ENCODE measurements at regions not wholly inside any gene's neighbourhood (a gene's known extent, or its start where the extent isn't known, plus 50 kb on each side); places are given as distances from the start of the nearest gene placed in this dataset.

DNA sequence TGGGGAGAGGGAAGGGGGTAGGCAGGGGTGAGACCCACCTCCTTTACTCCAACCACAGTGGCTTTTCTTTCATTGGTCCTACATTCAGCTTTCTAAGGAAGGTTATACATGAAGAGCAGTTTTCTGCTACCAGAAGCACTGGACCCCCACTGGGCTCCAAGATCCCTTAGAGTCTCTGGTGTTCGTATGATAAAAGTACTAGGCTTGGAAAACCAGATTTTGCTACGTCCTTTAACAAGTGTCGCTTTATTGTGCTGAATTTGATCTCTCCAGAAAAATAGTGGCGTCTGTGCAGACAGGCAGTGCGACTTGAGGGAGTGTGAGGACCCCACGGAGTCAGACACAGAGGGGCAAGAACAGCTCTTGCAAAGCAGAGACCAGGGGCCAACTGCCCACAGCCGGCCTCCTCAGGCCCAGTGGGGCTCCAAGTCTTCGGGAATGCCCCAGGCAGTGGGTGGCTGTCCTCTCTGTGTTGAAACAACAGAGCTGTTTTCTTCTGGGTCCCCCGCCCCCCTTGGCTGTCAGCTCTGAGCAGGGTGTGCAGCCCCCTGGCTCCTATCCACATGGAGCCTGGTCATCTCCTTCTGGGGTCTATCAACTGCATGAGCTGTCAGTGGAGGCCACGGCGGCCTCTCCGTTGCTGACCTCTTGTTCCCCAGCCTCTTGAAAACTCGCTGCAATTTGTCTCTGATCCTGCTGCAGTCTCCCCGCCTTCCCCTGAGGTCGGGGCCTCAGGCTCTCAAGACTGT lies 333.2 kb downstream of the RPS24 start:
- no peak for DNase-seq (ENCODE audit: low spot score)

DNA sequence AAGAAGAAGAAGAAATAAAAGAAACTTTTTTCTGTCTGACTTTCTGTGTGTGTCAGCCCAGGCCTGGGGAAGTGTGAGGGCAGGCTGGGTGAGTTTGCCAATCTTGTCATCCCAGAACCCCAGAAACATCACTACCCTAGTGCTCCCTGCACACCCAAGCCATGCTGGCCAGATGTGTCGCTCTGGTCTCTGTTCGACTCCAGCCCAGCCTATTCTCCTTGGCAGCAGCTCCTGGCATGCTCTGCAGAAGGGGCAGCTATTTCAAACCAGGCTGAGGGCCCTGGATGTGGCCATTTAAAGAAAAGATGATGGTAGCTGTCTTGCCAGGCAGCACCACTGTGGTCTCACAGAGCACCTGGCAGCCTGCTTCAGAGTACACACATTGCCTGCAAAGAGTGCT lies 334.1 kb downstream of the RPS24 start:
- DNase-seq (ENCODE audit: low spot score), result no peak

DNA sequence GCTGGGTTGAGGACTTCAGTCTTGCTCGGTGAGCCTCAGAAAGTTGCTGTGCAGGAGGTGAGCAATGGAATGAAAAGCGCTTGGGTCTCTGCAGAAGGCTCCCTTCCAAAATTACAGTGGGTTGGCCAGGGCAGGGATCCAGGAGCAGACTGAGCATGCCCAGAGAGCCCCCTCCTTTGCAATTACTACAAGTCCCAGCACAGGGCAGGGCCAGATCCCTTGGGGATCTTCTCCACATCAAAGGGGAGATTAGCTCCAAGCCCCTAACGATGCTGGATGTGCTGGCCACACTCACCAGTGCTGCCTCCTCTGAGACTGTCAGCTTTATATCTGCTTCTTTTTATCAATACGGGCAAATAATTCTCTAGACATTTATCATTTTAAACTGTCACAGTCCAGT lies 337.5 kb downstream of the RPS24 start:
- DNase-seq (ENCODE audit: low spot score), result no peak

DNA sequence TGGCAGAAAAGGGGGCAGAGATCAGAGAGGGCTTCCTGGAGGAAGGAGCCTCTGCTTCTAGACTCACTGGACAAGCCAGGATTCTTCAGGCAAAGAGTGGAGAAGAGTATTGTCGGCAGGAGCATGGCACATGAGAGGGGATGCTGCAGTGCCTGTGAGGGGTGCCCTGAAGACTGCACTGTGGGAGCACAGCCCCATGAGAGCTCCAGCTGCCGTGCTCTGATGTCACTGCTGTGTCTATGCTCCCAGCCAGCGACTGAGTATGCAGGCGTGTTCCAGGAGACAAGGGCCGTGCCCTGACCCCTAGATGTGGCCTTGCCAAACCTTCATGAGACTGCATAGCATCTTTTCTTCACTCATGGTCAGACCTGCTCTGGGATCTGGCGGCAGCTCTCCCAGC lies 339.1 kb downstream of the RPS24 start:
- DNase-seq (ENCODE audit: low spot score), result no peak

DNA sequence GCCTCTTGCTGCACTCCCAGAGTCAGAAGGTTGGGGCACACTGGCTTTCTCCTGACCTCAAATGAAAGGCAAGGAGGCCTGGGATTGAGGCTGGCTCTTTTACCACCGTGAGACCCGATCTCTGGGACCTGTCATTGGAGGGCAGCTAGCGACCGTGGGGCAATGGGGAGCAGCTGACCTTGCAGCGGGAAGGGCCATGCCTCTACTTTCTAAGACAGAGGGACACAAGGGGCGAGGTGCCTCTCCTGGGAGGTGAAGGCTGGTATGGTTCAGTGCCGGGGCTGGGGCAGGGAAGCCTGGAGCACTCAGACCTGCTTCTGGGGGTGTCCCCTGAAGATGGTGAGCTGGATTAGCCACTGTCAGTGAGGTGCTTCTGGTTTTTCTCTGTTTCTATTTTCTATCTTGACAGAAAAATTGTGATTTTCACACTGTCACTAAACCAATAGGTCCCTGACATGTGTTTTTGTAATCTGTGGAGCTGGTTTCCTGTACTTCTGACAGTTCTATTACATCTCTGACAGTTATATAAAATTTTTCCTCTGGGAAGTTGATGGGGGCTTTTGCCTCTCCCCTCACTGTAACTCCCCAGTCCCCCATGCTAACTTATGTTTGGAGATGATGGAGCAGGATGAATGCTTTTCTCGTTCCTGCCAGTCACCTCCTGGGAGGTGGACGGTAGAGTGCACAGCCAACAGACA lies 340.8 kb downstream of the RPS24 start:
- DNase-seq (ENCODE audit: low spot score), result no peak

DNA sequence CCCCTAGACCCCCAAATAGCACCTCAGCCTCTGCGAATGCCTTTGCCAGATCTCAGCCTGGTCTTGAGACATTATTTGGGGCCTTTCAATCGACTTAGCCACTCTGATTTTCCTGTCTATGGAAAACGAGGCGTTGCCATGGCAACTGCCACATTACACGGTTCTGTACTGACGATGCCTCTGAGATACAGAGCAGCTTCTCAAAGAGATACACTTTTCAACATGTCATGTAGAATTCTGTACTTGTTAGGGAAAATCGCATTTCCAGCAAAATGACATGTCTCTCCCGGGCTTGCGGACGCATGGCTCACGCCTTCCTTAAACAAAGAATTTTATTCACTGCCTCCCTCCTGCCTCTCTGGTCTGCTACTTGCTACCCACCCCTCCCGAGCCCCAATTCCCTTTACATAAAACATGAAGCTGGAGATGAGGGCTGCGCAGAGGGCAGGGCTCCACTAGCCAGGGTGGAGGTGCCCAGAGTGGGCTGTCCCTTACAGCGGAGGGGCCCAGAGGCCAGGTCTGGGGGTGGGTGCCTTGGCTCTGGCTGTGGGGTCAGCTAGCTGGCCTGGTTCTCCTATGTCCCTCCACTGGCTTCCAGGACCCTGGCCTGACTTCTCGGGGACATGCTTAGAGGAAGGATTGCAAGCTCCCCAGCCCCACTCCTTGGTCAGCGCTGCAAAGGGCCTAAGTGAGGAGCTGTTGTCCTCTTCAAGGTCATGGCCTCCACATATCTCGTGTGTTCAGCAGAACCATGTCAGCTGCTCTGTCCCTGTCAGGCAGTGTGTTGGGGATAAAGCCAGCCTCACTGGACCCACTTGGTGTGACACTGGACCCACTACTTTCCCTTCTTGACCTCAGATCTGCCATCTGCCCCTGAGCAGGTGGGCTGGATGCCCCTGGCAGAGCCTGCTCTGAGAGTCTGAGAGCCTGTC lies 342.5 kb downstream of the RPS24 start:
- no peak for DNase-seq (ENCODE audit: low spot score)

DNA sequence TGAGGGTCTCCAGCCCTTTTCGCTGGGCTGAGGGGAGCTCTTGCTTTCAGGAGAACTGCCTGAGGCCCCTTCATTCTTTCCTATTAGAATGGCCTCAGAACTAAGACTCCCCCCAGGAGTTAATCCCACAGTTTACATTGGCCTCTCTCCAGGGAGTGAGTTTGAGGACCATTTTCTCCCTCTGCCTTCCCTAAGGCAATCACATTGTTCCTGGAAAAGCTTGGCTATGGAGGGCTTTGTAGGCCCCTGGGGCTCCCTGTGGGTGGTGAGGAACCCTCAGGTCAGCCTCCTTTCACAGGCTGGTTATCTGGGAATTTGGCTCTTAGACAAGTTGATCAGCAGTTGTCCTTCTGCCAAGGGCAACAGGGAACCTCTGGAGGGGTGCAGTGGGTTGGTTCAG lies 343.7 kb downstream of the RPS24 start:
- no peak for DNase-seq (ENCODE audit: low spot score)

DNA sequence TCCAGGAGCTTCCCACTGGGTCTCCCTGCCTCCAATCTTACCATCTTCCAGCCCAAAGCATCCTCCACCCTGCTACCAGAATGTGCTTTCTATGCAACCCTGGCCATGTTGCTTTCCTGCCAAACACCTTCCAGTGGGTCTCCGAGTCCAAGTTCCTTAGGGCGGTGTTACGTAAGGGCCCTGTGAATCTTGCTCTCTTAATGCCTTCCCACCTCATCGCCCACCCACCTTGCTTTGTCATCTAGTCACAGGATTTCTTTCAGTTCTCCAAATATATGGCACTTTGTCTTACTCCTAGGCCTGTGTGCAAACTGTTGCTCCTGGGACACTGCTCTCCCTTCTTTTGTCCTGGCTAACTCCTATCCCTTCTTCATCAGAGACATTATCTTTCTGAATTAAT lies 344.5 kb downstream of the RPS24 start:
- no peak for DNase-seq (ENCODE audit: low spot score)

DNA sequence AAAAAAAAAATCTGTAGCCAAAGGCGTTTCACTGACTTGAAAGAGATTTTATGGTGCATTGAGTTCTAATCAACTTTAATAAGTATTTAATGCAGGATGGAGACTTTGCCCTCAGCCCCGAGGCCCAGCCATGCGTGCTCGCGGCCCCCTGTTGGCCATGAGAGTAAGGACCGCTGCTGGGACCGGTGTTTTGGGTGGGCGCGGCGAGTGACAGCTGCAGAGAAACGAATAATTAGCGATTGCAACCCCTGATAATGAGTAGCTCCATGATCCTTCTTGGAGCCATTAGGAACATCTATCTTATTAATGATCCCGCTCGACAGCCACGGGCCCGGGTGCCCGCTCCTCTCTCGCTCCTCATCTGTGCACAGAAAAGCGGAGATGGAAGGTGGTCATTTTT lies 347.4 kb downstream of the RPS24 start:
- DNase-seq (ENCODE audit: low spot score), result no peak

DNA sequence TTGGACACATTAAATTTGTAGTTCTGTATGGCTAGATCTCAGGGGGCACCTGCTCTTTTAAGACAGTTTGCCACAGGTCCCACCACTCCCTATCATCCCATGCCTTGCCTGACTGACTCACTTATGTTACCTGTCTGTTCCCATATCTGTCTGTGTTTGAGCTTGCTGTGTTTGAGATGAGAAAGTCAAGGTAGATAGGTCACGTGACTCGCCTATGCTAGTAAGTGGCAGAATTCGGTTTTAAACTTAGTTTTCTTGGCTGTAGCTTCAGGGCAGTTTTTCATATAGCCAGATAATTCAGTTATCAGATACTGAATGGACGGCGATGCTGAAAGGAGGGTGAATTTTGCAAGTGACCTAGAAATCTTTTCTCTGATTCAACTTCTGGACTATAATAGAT lies 348.4 kb downstream of the RPS24 start:
- no peak for DNase-seq (ENCODE audit: low spot score)

DNA sequence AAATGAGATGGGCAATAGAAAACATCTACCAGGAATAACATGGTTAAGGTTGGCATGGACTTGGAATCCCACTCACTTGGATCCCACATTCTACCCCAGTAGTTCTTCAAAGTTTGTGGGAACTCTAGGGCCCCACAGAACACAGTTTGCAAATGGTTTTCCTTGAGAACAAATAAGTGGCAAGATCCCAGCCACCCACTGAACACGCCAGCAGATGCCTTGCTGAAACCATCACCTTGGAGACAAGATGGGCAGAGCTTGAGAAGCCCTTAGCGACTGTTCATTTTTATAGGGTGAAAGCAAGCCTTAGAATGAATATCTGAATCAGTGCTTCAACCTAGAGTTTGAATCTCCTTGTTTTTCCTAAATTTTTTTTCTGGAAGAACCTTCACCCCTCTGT lies 349.1 kb downstream of the RPS24 start:
- no peak for DNase-seq (ENCODE audit: low spot score)

DNA sequence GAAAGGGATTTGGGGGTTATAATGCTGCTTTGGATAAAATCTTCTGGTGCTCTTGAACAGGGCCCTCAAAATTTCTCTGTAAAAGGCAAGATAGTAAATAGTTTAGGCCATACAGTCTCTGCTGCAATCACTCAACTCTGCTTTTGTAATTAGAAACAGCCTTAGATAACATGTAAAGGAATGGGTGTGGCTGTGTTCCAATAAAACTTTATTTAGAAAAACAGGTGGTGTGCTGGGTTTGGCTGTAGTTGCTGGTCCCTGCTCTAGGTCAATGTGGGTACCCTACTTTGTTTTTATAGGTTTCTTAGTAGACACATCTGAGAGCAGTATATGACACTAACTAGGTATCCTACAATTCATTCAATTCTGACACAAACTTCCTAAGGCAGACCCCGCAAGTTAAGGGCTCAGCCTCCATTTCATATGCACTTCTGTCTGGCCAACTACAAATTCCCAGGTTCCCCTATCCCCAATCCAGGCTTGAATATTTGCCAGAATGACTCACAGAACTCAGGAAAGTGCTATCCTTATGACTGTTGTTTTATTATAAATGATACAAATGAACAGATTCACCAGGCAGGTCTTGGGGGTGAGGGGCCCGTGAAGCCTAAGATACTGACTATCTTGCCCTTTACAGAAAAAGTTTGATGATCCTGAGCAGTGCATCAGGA lies 349.9 kb downstream of the RPS24 start:
- no peak for DNase-seq (ENCODE audit: low spot score)

DNA sequence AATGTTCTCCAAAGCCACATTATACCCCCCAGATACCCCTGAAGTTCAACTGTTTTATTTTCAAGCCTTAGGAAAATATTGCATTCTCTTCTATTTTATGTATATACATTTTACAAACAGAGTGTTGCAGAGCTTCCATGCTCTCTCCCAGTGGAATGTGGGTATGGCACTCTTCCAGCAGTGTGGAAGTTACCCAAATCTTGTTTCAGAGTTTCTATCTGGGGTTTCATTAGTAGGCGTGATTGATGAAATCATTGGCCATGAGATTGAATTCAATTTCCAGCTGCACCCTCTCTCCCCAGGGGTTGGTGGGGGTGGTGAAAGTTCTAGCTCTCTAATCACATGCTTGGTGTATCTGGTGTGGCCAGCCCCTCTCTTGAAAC lies 350.4 kb downstream of the RPS24 start:
- no peak for DNase-seq (ENCODE audit: low spot score)

DNA sequence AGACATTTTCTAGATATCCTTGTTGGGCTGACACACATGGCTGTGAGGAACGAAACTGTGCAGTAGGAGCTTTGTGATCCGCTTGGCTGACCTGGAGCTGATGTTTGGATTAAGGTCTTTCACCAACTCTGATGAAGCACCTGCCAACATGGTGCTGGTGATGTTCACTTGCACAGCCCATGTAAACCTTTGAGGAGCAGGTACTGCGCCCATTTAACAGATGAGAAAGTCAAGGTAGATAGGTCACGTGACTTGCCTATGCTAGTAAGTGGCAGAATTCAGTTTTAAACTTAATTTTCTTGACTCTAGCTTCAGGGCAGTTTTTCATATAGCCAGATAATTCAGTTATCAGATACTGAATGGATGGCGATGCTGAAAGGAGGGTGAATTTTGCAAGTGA lies 351.9 kb downstream of the RPS24 start:
- no peak for DNase-seq (ENCODE audit: low spot score)

DNA sequence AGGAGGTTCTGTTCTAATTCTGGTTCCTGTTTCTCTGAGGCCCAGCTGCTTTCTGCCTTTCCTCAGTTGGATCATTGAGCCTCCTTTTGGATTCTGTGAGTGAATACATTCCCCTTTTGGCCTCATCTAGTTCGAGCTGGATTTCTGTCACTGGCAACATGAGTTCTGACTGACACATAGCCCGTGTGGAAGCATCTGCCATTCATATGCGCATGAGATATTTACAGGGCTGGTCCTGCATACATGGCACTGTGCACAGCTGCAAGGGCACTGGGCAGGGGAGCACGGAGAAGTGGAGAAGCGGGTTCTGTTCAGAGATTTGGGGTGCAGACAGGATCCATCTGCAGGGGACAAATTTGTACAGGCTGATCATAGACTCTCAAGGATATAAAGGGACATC lies 352.8 kb downstream of the RPS24 start:
- no peak for DNase-seq (ENCODE audit: low spot score)

DNA sequence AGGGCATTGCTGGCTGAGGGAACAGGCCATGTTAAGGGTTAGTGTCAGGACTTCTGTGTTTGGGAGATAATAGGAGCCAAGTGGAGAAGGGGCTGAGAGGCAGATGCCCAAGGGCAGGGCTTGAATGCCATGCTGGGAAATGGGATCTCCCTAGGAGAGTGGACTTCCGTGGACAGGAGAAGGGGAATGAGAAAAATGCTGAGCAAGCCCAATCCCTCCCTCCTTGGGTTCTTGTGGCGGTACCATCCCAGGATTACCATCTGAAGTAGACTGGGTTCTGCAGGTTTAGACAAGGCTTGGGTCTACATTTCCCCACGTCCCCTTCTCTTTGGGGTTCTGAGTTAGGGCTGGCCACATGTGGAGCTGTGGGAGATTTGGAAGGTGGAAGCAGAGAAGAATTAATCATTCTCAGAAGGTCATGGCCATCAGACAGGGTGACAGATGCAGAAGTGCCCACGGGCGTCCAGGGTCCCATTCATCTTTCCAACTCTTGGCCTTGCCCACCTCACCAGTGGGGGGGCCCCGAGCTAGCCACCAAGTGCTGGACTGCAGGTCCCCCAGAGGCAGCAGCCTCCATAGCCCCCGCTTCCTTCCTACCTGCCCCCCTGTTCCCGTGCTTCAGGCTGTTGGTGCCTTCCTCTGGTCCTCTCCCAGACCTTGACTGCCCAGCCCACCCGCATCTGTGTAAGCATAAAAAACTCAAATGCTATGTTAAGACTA lies 354.8 kb downstream of the RPS24 start:
- DNase-seq (ENCODE audit: low spot score), result no peak

DNA sequence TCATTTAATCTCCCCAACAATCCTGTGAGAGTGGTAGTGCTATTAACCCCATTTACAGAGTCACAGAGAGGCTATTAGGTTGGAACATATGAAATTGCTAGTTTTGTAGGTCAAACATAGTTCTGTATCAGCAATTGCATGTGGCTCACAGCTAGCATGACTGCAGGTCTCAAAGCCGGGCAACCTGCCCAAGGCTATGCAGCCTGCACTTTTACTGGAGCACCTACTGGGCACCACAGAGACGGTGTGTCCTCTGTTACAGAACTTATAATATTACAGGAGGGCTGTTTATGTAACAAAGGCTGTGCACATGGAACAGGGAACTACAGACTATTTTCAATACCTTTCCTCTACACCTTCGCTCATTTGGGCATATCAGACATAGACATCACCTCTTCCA lies 355.8 kb downstream of the RPS24 start:
- DNase-seq (ENCODE audit: low spot score), result no peak

DNA sequence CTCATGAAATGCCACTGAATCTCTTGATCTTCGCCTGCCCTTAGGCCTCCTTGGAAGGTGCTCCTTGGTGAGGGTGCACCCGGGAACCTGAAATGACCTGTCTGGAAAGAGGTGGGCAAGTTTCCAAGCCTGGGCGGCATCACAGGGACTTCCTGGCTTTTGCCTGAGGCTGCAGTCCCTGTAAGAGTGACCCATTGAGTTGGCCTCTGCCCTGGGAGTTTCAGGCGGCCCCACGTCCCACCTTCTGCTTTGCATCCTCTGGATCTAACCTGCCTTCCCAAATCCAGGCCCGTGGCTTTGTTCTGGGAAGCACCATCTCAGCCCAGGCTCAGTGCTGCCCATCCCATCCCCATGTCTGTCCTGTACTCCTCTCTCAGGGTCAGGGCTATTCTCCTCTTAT lies 356.4 kb downstream of the RPS24 start:
- no peak for DNase-seq (ENCODE audit: low spot score)

DNA sequence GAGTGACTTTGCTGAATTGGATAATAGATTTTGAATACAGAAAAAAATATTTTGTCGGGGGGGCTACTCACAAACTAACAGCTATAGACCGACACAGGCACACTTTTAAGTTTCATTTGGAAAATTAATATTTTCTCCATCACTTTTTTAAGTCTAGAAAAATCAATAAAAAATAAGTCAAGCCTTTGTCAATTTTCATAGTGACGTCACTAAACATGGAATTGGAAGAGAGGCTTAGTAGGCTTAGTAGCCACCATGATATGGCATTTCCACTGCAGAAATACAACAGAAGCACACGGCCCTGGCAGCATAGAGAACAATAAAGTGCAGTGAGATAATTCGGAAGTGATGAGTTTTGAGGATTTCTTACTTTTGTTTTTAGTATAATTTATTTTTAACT lies 357.2 kb downstream of the RPS24 start:
- no peak for DNase-seq (ENCODE audit: low spot score)

DNA sequence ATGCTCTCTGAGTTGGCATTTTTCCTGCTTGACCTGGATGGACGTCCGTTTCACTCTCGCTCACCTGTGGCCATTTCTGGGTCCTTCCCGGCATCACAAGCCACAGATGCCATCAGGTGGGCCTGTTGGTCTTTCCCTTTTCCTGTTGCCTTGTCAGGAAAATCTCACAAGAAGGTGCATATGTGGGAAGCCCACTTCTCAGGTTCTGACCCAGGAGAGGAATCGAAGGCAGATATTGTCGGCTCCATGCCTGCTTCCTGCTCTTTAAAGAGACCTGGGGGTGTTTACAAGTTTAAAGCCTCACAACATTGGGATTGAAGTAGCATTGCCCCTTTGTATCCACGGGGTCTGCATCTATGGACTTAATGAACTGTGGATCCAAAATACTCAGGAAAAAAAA lies 357.9 kb downstream of the RPS24 start:
- no peak for DNase-seq (ENCODE audit: low spot score)

DNA sequence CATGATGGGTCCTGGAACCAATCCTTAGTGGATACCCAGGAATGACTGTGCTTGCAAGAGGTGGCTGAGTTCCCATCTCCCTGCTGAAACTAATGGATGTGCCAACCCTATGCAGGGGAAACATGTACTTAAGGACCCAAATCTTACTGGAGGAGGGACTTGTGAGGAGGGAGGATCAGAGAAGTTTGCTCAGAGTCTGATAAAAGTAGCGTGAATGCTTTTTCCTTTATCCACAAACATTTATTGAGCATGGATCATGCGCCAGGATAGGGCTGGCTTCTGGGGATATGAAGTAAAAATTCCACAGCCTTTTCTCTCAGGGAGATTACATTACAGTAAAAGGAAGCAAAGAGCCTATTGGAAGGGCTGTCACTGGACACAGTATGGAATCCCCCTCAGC lies 358.5 kb downstream of the RPS24 start:
- DNase-seq (ENCODE audit: low spot score), result no peak

DNA sequence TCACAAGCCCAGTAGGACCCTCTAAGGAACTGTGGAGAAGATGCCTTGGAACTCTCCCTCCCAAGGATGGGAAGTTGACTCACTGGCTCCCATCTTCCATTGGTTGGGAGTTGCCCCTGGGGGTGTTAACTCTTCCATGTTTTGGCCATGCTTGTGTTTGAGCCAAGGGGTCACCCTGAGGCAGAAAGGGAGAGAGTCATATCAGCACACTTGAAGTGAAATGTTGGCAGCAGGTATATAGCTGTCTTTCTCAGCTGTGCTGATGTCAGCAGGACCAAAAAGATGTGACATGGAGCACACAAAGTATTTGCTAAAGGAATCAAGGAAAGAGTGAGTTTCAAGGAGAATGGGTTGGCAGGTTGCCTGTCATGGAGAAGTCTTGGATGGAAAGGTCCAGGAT lies 359.4 kb downstream of the RPS24 start:
- no peak for DNase-seq (ENCODE audit: low spot score)

Measured in hematopoietic multipotent progenitor cell treated with erythropoietin and hydrocortisone succinate and interleukin-3 and kit ligand, for 17 days (in vitro differentiated cells).